ENCODE measurements at regions not wholly inside any gene's neighbourhood (a gene's known extent, or its start where the extent isn't known, plus 50 kb on each side); places are given as distances from the start of the nearest gene placed in this dataset.
"Not testable (repeated sequence)": the region's sequence is repeated elsewhere in the genome, so short reads cannot be mapped to it uniquely, and the experiment has no call there.

DNA sequence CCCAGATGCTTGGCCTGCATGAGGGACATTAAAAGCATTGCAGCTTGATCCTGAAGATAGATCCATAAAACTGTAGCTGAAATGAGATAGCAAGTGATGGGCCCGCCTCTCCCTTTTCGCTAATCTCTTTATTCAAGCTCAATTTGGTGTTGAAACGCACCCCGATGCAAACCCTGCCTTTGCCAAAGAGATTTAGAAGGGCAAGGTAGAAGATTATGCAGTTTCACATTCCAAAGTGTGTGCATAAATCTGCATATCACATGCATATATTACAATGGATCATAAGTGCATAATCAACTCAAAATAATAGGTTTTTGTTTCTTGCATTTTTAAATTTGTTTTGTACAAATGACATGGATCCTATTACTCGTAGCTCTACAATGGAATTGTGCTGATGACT is 80.1 kb upstream of the SHANK2 start:
- no peak for DNase-seq (ENCODE audit: low read depth)

- no peak for DNase-seq (ENCODE audit: low read depth)
These were observed 79.7 kb upstream of the SHANK2 start for GRCh38 chr11:71332046-71332445.

DNA sequence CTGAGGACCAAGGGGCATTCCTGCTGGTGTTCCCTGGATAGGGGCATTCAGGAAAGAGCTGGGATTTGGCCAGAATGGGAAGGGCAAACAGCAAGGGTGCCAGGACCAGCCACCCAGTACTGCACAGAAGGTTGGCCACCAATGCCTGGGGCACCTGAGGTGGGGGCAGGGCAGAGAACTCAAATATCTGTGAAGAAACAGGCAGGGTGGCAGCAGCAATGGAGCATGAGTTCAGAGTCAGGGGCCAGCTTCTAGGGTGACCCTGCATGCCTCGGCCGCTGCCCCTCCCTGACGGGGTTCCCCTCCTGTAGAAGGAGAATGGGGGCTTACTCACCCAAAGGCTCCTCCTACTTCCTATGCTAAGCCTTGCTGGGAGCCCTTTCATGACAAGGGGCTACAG is 79.3 kb upstream of the SHANK2 start:
- DNase-seq (ENCODE audit: low read depth): no peak

GRCh38 chr11:71330996-71331395 is 78.6 kb upstream of the SHANK2 start:
- no peak for DNase-seq (ENCODE audit: low read depth)

DNA sequence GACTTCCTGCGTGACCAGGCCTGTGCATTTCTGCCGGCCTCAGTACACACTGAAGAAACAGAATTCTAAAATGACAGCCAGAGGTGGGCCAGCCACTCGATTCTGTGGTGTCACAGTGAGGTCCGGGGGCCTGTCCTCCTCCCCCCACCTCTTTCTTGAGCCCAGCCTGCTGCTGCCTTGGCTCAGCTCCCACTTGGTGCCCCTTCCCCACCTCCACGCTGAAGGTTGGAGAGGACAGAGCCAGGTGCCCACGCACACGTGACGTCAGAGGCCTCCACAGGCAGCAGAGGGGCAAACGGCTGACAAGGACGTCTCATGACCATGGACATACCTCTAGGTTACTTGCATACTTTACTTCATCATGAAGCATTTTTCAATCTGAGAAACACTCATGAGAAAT is 78.0 kb upstream of the SHANK2 start:
- no peak for DNase-seq (ENCODE audit: low read depth)

DNA sequence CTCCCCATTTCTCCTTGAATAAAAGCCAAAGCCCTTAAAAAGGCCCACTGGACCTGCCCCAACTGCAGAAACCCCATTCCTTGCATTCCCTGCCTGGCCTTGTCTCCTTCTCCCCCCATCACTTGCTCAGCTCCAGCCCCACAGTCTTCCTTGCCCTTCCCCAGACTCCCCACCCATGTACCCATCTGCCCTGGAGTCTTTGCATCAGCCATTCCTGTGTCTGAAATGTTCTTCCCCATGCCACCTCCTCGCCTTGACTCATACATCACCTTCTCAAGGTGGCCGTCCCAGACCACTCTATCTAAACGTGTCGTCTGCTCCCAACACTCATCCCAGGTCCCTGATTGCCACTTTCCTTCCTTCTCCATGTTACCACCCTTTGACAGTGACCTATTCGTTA is 77.4 kb upstream of the SHANK2 start:
- no peak for DNase-seq (ENCODE audit: low read depth)

- no peak for DNase-seq (ENCODE audit: low read depth)
These were observed 76.8 kb upstream of the SHANK2 start for GRCh38 chr11:71329165-71329510.

DNA sequence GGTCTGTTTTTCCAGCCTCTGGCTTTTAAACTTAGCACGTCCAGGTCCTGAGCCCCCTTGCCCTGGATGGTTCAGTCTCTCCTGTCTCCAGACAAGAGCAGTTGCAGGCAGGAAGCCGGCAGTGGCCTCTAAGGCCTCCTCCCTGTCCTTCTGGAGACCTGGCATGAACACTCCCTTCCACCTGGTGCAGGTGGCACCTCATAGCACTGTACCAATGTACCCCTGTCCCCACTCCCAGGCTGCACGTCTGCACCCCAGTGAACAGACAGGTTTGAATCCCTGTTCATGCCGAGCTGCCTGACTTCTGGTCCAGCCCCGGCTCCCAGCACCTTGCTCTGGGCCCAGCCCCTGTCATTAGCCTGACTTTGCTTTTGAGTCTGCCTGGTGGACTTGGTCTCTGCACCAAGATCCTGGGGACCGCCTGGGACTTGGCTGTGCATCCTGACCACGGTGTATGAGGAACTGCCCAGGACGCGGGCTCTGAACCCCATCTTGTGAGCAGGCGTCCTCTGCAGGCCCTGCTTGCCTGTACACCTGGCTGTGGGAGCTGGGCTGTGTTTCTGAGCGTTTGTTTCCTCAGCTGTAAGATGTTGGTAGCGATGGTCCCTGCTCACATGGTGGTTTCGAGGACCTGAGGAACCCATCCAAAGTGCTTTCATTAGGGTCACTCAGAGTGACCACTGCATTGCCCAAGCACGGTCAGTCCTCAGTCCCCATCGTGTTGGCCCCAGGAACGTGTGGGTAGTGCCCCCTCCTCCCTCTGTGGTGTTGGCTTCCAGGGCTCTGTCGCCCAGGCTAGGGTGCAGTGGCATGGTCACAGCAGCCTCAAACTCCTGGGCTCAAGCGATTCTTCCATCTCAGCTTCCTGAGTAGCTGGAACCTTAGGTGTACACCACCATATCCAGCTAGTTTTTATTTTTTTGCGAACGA is 75.0 kb upstream of the SHANK2 start:
- no peak for DNase-seq (ENCODE audit: low read depth)

DNA sequence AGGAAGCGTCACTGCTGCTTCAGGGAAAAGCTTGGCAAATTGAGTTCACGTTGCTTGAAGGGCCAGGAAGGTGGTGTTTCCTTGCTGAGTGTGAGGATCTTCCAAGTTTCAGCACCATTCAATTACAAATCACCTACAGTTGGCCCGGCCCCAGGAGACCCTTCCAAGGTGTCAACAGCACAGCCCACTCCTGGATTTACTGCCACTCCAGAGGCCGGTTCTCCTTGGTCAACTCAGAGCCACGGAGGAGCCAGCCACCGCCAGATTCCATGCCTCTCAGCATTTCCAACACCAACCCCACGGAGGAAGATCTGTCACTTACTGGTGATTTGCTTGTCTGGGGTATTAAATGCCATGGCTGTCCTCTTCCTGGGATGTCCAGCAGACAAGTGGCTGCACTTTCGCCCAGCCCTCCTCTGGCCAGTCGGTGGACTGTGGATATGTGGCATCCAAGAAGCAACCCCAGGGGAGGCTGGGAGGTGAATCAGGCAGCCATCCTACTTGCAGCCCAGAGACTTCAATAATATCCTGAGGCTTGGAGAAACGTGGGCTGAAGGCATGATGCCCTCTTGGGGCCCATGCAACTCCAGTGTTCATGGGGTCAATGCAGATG is 74.1 kb upstream of the SHANK2 start:
- no peak for DNase-seq (ENCODE audit: low read depth)

DNA sequence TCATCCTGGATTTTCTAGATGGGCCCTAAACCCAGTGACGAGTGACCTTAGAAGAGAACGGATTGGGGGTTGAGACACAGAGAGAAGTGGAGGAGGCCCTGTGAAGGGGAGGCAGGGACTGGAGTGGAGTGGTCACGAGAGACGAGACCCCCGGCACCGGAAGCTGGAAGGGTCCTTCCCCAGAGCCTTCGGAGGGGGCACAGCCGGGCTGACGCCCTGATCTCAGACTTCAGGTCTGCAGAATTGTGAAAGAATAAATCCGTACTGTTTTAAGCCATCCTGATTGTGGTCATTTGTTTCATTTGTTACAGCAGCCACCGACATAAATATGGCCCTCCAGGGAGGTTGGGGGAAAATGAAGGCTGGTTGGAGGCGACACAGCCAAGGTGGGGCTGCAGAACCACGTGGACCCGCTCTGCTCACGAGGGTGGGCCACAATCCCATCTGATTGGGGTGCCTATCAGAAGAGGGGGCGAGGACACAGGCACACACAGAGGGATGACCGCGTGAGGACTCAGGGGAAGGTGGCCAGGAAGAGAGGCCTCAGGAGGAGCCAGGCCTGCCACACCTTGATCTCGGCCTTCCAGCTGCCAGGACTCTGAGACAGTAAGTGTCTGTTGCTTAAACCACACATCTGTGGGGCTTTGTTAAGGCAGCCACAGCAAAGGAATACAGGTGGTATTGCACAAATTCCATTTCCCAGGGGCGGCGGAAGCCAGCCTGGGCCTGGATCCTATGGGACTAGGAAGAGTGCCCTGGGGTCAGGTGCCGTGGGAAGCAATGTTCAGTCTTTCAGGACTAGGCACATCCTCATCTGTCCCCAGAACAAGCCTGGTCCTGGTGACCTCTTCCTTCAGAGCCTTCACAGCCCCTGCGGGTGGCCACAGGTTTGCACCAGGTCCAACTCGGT is 73.3 kb upstream of the SHANK2 start:
- no peak for DNase-seq (ENCODE audit: low read depth)

DNA sequence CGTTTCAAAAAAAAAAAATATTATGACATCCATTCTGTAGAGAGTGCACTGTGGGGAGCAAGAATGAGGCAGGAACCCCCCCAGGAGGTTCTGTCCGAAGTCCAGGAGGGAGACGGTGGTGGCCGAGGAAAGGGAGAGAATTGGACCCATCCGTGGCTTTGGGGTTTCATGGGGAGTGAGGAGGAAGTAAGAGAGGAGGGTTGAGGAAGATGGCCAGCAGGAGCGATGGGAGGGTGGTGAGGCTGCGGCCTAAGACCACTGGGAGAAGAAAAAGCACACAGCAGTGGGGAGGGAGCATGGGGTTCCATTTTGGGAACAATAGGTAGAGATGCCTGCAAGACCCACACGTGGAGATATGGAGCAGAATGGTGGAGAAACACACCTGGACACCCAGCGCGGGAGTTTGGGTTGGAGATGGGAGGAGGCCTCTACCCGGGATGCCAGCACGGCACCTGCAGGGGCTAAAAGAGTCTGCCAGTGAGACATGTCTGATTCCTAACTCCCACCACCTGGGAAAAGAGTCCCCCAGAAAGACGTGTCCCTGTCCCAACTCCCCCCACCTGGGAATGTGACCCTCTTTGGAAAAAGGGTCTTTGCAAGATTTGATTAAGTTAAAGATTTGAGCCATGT is 72.5 kb upstream of the SHANK2 start:
- no peak for DNase-seq (ENCODE audit: low read depth)

- no peak for DNase-seq (ENCODE audit: low read depth)
These were observed 71.6 kb upstream of the SHANK2 start for GRCh38 chr11:71323876-71324526.

DNA sequence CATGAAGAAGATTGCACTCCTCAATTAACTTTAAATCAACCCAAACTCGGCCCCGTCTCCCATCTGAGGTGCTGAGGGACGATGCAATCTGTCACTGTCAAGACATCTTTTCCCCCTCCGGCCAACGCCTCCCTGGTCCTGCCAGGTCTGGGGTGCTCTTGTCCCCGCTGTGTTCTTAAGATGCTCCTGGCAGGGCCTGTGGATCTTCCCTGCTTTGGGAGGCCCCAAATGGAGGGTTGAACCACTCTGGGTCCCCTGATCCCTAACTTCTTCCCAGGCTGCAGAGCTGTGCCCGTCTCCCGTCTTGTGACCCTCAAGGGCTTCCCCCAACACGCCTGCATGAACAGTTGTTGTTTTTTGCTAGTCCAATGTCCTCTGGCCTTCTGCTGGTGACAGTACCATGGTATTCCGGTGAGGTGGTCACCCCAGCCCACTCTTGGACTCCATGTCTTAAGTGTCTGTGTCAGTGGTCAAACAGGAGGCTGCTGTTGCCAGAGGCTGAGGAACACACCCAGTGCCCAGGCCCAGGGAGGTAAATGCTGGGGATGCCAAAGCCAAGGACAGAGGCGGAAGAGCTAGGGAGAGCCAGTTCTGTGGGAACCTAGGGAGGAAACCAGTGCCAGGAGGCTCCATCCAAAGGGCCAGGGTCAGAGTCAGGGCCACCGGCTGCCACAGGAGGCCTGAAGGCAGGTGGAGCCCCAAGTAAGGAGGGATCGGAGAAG is 70.6 kb upstream of the SHANK2 start:
- no peak for DNase-seq (ENCODE audit: low read depth)

DNA sequence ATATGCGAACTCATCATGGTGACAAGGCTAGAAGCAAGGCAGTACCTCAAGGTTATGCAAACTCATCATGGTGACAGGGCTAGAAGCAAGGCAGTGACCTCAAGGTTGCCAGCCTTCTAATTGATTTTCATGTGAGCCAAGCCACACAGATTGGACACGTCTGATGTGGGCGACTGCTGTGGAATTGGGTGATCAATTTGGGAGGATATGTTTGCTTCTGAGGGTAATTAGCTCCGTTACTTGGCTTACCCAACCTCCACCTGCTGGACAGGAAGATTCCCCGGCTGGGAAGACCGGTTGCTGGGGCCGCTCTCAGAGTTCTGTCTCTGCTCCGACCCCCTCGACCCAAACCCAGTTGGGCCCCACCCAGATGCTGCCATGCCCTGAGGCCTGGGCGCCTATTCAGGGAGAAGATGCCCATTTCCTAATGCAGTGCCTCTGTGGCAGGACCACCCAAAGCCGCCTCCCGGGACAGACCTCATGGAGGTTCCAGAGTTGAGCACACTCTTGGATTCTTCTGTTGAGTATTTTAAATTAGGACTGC is 69.9 kb upstream of the SHANK2 start:
- DNase-seq (ENCODE audit: low read depth): no peak

GRCh38 chr11:71321433-71322191 is 69.2 kb upstream of the SHANK2 start:
- DNase-seq (ENCODE audit: low read depth): no peak

- no peak for DNase-seq (ENCODE audit: low read depth)
These were observed 64.3 kb upstream of the SHANK2 start for GRCh38 chr11:71316701-71317100.

- DNase-seq (ENCODE audit: low read depth): not testable (repeated sequence)
These were observed 60.2 kb upstream of the SHANK2 start for GRCh38 chr11:71312616-71313015.

DNA sequence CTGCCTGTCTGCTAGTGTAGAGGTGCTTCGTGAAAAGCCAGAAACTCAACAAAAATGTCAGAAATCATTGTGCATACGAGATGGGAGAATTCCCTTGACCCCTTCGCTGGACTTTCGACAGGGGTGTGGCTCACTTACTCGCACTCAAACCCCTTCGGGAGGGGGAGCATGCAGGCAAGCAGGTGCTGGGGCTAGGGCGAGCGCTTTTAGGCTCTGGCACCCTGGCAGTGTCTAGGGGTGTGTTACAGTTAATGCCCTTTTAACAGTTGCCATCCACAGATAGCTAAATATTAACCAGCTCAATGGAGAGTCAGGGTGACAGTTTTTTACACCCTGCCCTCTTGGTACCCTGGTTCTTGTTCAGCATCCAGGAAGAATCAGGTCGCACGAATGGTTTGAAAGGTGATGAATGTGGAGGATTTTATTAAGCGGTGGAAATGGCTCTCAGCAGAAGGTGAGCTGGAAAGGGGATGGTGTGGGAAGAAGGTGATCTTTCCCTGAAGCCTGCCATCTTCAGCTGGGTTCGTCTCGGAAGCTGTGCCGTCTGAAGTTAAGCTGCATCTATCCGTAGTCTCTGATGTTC is 59.6 kb upstream of the SHANK2 start:
- no peak for DNase-seq (ENCODE audit: low read depth)

- DNase-seq (ENCODE audit: low read depth): no peak
These were observed 59.0 kb upstream of the SHANK2 start for GRCh38 chr11:71311176-71311925.
